ENCODE measurements at regions not wholly inside any gene's neighbourhood (a gene's known extent, or its start where the extent isn't known, plus 50 kb on each side); places are given as distances from the start of the nearest gene placed in this dataset.

- Histone ChIP-seq H3K36me3 (ENCODE audit: insufficient read depth, low read length) (no peaks in the 10 kb centered on the region), H3K27me3 (ENCODE audit: control insufficient read depth, insufficient read depth, low read length) (peaks cover 3% of the 10 kb centered on the region), H3K4me1 (ENCODE audit: control insufficient read depth, insufficient read depth, low read length) (no peaks in the 10 kb centered on the region), H3K4me3 (ENCODE audit: low read length) (no peak overlapping the region), H3K9me3 (replicated peaks; ENCODE audit: low read length) (no peaks in the 10 kb centered on the region), H3K4me2 (ENCODE audit: low read length) (no peak overlapping the region), H3K9ac (ENCODE audit: low read depth, low read length) (no peak overlapping the region)
Measured at GRCh38 chr4:38280323-38280706, 320.1 kb downstream of the PTTG2 start.

DNA sequence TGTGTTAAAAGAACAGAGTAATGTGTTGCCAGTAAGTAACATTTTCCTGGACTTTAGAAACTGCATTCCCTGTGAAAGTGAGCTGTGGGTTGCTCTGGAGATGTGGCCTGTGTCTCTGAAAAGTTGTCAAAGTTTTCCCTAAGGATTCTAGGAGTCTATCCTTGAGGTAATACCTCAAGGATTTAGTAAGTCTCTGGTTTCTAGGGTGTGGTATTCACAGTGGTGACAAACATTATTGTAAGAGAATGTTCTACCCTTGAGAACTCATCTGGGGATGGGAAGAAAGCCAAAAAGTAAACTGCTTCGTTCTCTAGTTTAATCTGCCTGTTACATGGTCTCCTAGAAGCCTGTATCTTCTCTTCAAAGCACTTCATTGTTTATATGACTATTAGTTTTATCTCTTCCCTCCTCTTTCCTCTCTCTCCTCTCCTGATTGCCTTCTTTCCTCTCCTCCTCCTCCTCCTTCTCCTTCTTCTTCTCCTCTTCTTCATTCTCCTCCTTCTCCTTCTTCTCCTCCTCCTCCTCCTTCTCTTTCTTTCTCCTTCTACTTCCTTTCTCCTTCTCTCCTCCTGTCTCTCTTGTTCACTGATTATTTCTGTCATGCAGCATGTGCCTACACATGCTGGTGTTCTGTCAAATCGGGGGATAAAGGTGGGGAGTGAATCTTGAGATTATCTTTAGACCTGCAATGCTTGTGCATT, 321.3 kb downstream of the PTTG2 start:
- Histone ChIP-seq H3K36me3 (ENCODE audit: insufficient read depth, low read length) (no peaks in the 10 kb centered on the region), H3K9me3 (replicated peaks; ENCODE audit: low read length) (no peaks in the 10 kb centered on the region), H3K9ac (ENCODE audit: low read depth, low read length) (no peak overlapping the region), H3K4me1 (ENCODE audit: control insufficient read depth, insufficient read depth, low read length) (no peaks in the 10 kb centered on the region), H3K4me3 (ENCODE audit: low read length) (no peak overlapping the region), H3K4me2 (ENCODE audit: low read length) (no peak overlapping the region), H3K27me3 (ENCODE audit: control insufficient read depth, insufficient read depth, low read length) (peaks cover 3% of the 10 kb centered on the region)

DNA sequence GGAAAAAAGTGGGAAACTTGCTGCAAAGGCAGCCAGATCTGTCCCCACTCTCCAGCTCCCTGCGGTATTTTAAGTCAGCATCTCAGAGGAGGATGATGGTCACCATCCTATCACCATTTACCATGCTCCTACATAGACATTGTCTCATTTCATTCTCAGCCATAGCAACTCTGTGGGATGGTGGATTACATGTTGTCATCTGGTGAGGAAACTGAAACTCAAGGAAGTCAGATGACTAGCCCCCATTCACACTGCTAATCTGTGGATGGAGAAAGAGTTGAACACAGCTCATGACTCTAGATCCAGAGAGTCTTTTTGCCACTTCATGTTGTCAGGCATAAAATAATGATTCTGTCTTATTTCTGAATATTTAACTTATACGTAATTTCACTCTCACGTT, 323.5 kb downstream of the PTTG2 start:
- H3K4me2 ChIP-seq (ENCODE audit: low read length), result no peak overlapping the region
- no peaks in the 10 kb centered on the region for H3K4me1 ChIP-seq (ENCODE audit: control insufficient read depth, insufficient read depth, low read length)
- no peaks in the 10 kb centered on the region for H3K36me3 ChIP-seq (ENCODE audit: insufficient read depth, low read length)
- H3K9ac ChIP-seq (ENCODE audit: low read depth, low read length), result no peak overlapping the region
- peaks cover 9% of the 10 kb centered on the region for H3K27me3 ChIP-seq (ENCODE audit: control insufficient read depth, insufficient read depth, low read length)
- H3K4me3 ChIP-seq (ENCODE audit: low read length), result no peak overlapping the region
- no peaks in the 10 kb centered on the region for H3K9me3 ChIP-seq (replicated peaks; ENCODE audit: low read length)

DNA sequence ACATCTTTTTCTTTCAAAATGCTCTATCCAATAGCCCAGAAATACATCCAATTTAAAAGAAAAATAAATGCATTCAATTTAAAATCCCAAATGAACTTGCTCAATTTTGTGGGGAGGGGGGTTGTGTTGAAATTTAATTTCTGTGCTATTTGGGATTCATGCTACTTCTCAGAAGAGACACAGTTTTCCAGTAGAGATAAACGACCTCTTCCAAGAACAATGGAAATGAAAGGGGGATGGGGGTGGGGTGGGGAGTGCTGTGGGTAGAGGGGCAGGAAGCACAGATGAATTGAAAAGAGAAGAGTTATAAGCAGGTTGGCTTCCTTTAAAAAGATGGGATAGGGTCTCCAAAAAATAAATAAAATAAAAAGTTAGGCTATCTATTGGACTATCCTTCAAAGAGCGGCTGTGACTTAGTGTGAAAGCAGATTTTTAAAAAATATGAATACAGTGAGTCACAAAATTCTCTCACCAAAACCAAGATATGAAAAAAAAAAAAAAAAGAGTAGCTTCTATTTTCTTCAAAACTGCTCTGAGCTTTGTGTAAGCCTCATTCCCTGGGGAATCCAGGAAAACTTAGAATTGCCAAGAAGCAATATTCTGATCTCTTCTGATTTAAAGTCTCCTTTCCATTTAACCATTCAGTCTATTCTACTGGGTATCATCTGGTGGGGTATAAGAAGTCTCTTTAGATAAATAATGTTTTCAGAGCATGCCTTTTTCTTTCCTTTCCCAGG, 324.3 kb downstream of the PTTG2 start:
- no peaks in the 10 kb centered on the region for H3K4me1 ChIP-seq (ENCODE audit: control insufficient read depth, insufficient read depth, low read length)
- no peak overlapping the region for H3K9ac ChIP-seq (ENCODE audit: low read depth, low read length)
- H3K36me3 ChIP-seq (ENCODE audit: insufficient read depth, low read length), result no peaks in the 10 kb centered on the region
- H3K9me3 ChIP-seq (replicated peaks; ENCODE audit: low read length), result no peaks in the 10 kb centered on the region
- H3K4me3 ChIP-seq (ENCODE audit: low read length), result no peak overlapping the region
- H3K4me2 ChIP-seq (ENCODE audit: low read length), result no peak overlapping the region
- peaks cover 9% of the 10 kb centered on the region for H3K27me3 ChIP-seq (ENCODE audit: control insufficient read depth, insufficient read depth, low read length)

DNA sequence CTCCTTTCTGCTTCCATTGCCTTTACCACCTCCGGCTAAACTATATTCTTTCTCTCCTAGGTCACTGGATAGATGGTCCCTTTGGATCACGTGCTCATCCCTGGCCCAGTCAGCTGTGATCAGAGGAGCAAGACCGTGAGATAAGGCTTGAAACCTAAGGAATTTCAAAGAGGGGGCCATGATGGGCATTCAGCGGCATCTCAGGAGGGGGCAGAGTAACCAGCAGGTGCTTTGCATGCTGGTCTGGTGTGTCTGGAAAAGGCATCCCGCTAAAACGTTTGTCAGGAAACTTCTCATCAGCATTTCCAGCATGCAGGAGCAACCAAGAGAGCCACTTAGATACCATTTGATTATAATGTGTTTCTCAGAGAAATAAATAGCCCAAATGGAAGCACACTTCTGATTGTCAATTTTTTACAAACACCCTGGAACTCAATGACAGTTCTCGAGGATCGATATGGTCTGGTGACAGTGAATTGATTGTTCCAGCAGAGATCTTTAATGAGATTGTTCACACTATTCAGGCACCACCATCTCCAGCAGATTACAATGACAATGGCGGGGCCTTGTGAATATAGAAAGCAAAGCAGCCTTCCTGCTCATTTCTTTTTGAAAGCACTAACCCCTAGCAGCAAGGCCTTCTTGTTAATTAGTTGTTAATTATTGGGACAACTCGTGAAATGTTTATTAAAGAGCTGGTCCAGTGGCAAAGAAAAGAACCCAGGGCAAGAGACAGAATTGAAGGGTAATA, 327.1 kb downstream of the PTTG2 start:
- Histone ChIP-seq H3K36me3 (ENCODE audit: insufficient read depth, low read length) (no peaks in the 10 kb centered on the region), H3K4me3 (ENCODE audit: low read length) (no peak overlapping the region), H3K4me1 (ENCODE audit: control insufficient read depth, insufficient read depth, low read length) (peaks cover 4% of the 10 kb centered on the region), H3K9ac (ENCODE audit: low read depth, low read length) (no peak overlapping the region), H3K27me3 (ENCODE audit: control insufficient read depth, insufficient read depth, low read length) (peaks cover 6% of the 10 kb centered on the region), H3K4me2 (ENCODE audit: low read length) (no peak overlapping the region), H3K9me3 (replicated peaks; ENCODE audit: low read length) (no peaks in the 10 kb centered on the region)

- H3K4me2 ChIP-seq (ENCODE audit: low read length), result no peak overlapping the region
- H3K4me3 ChIP-seq (ENCODE audit: low read length), result no peak overlapping the region
- H3K4me1 ChIP-seq (ENCODE audit: control insufficient read depth, insufficient read depth, low read length), result peaks cover 4% of the 10 kb centered on the region
- H3K27me3 ChIP-seq (ENCODE audit: control insufficient read depth, insufficient read depth, low read length), result peaks cover 6% of the 10 kb centered on the region
- no peaks in the 10 kb centered on the region for H3K36me3 ChIP-seq (ENCODE audit: insufficient read depth, low read length)
- H3K9ac ChIP-seq (ENCODE audit: low read depth, low read length), result no peak overlapping the region
- peaks cover 4% of the 10 kb centered on the region for H3K9me3 ChIP-seq (replicated peaks; ENCODE audit: low read length)
Measured at GRCh38 chr4:38289553-38289952, 329.4 kb downstream of the PTTG2 start.

DNA sequence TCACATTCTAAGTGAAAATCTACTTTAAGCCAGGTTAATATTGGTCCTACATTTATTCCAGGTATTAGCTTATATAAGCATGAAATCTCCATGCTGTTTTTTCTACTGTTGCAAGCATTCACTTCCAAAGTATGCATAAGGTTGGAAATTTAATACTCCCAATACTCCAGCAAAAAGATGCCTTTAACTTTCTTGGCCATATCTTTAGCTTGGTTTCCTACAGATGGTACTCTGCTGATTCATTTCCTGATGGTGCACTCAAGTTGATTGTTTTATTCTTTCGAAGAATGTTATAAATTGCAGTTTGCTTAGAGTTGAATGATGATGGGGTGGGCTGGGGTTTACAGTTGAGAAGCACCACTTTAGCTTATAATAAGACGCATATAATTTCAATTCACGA, 330.2 kb downstream of the PTTG2 start:
- H3K27me3 ChIP-seq (ENCODE audit: control insufficient read depth, insufficient read depth, low read length), result peaks cover 6% of the 10 kb centered on the region
- no peak overlapping the region for H3K4me2 ChIP-seq (ENCODE audit: low read length)
- H3K9ac ChIP-seq (ENCODE audit: low read depth, low read length), result no peak overlapping the region
- no peak overlapping the region for H3K4me3 ChIP-seq (ENCODE audit: low read length)
- peaks cover 4% of the 10 kb centered on the region for H3K4me1 ChIP-seq (ENCODE audit: control insufficient read depth, insufficient read depth, low read length)
- H3K9me3 ChIP-seq (replicated peaks; ENCODE audit: low read length), result peaks cover 4% of the 10 kb centered on the region
- H3K36me3 ChIP-seq (ENCODE audit: insufficient read depth, low read length), result no peaks in the 10 kb centered on the region

DNA sequence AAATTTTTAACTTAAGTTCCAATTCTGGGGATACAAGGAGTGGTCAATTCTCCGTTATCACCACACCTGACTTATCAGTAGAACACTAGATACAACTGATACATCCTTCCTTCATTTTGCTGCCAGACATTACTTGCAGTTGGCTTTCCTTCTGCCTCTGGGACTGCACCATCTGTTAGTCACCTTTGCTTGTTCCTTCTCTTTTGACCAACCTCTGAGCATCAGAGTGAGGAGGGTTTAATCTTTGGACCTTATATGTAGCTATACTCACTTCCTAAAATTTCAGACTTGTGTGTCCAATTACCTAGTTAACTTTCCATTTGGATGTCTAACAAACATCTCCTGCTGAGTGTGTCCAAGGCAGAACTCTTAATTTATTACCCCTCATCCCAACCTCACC, 330.7 kb downstream of the PTTG2 start:
- peaks cover 4% of the 10 kb centered on the region for H3K9me3 ChIP-seq (replicated peaks; ENCODE audit: low read length)
- no peak overlapping the region for H3K9ac ChIP-seq (ENCODE audit: low read depth, low read length)
- H3K36me3 ChIP-seq (ENCODE audit: insufficient read depth, low read length), result no peaks in the 10 kb centered on the region
- peaks cover 4% of the 10 kb centered on the region for H3K4me1 ChIP-seq (ENCODE audit: control insufficient read depth, insufficient read depth, low read length)
- peaks cover 6% of the 10 kb centered on the region for H3K27me3 ChIP-seq (ENCODE audit: control insufficient read depth, insufficient read depth, low read length)
- no peak overlapping the region for H3K4me3 ChIP-seq (ENCODE audit: low read length)
- H3K4me2 ChIP-seq (ENCODE audit: low read length), result no peak overlapping the region

GRCh38 chr4:38292529-38292928, 332.3 kb downstream of the PTTG2 start:
- peaks cover 4% of the 10 kb centered on the region for H3K4me1 ChIP-seq (ENCODE audit: control insufficient read depth, insufficient read depth, low read length)
- H3K9me3 ChIP-seq (replicated peaks; ENCODE audit: low read length), result peaks cover 4% of the 10 kb centered on the region
- no peak overlapping the region for H3K4me2 ChIP-seq (ENCODE audit: low read length)
- H3K9ac ChIP-seq (ENCODE audit: low read depth, low read length), result no peak overlapping the region
- H3K4me3 ChIP-seq (ENCODE audit: low read length), result no peak overlapping the region
- H3K27me3 ChIP-seq (ENCODE audit: control insufficient read depth, insufficient read depth, low read length), result peaks cover 4% of the 10 kb centered on the region
- no peaks in the 10 kb centered on the region for H3K36me3 ChIP-seq (ENCODE audit: insufficient read depth, low read length)

GRCh38 chr4:38294238-38294637, 334.0 kb downstream of the PTTG2 start:
- no peaks in the 10 kb centered on the region for H3K36me3 ChIP-seq (ENCODE audit: insufficient read depth, low read length)
- H3K4me3 ChIP-seq (ENCODE audit: low read length), result no peak overlapping the region
- H3K9me3 ChIP-seq (replicated peaks; ENCODE audit: low read length), result peaks cover 4% of the 10 kb centered on the region
- H3K9ac ChIP-seq (ENCODE audit: low read depth, low read length), result no peak overlapping the region
- H3K4me1 ChIP-seq (ENCODE audit: control insufficient read depth, insufficient read depth, low read length), result peaks cover 4% of the 10 kb centered on the region
- no peaks in the 10 kb centered on the region for H3K27me3 ChIP-seq (ENCODE audit: control insufficient read depth, insufficient read depth, low read length)
- H3K4me2 ChIP-seq (ENCODE audit: low read length), result no peak overlapping the region

GRCh38 chr4:38297061-38297460, 336.9 kb downstream of the PTTG2 start:
- H3K4me3 ChIP-seq (ENCODE audit: low read length), result no peak overlapping the region
- peaks cover 4% of the 10 kb centered on the region for H3K9me3 ChIP-seq (replicated peaks; ENCODE audit: low read length)
- no peaks in the 10 kb centered on the region for H3K4me1 ChIP-seq (ENCODE audit: control insufficient read depth, insufficient read depth, low read length)
- no peak overlapping the region for H3K4me2 ChIP-seq (ENCODE audit: low read length)
- H3K9ac ChIP-seq (ENCODE audit: low read depth, low read length), result no peak overlapping the region
- H3K27me3 ChIP-seq (ENCODE audit: control insufficient read depth, insufficient read depth, low read length), result no peaks in the 10 kb centered on the region
- H3K36me3 ChIP-seq (ENCODE audit: insufficient read depth, low read length), result no peaks in the 10 kb centered on the region
